OCI-LY7 (cell line): ENCODE measurements at regions not wholly inside any gene's neighbourhood (a gene's known extent, or its start where the extent isn't known, plus 50 kb on each side); places are given as distances from the start of the nearest gene placed in this dataset.

Experiments
- BruUV-seq: library from RNA; stranded (reverse); fragments of 400-500 nt; replicated peaks from 2 replicates; lab custom pipeline; 2021; lab: Mats Ljungman, UMichigan
- CTCF ChIA-PET: fragments of 300-600 bp; sonication (Branson Sonifier 250); formaldehyde crosslinking; loops from one replicate; lab custom pipeline; 2022; ENCODE audit warnings: antibody characterized with exemption; ENCODE audit not compliant: unreplicated experiment; lab: Charles Lee
- POLR2A ChIA-PET: fragments of 300-600 bp; sonication (Branson Sonifier 250); formaldehyde crosslinking; loops from one replicate; lab custom pipeline; 2022; ENCODE audit warnings: antibody characterized with exemption; lab: Charles Lee
- DNase-seq: peaks from one replicate; pipeline ENCODE4 v3.0.0-alpha.2; 2015; ENCODE audit warnings: low spot score
- H2AFZ ChIP-seq: fragments of 200-600 bp; sonication (generic), shearing (Covaris generic); 2 replicates; pipeline ENCODE4 v1.6.1; 2014; ENCODE audit warnings: mild to moderate bottlenecking, antibody characterized with exemption, low read length, moderate library complexity
- H3K27ac ChIP-seq: fragments of 200-600 bp; sonication (generic); 2 replicates; pipeline ENCODE4 v1.5.1; 2014; ENCODE audit warnings: mixed run types, low read depth, mild to moderate bottlenecking, moderate library complexity, low read length, inconsistent platforms; ENCODE audit not compliant: poor library complexity, severe bottlenecking
- H3K36me3 ChIP-seq: fragments of 200-600 bp; sonication (generic); 2 replicates; pipeline ENCODE4 v1.6.1; 2014; ENCODE audit warnings: mild to moderate bottlenecking, antibody characterized with exemption, low read length, moderate library complexity, mixed read lengths; ENCODE audit not compliant: insufficient read depth
- H3K4me1 ChIP-seq: fragments of 200-600 bp; sonication (generic); 2 replicates; pipeline ENCODE4 v1.5.1; 2014; ENCODE audit warnings: mild to moderate bottlenecking, low read length; ENCODE audit not compliant: insufficient read depth, poor library complexity, severe bottlenecking
- H3K4me2 ChIP-seq: fragments of 200-600 bp; sonication (generic); 2 replicates; pipeline ENCODE4 v1.6.1; 2014; ENCODE audit warnings: mild to moderate bottlenecking, low read length
- H3K4me3 ChIP-seq: fragments of 200-600 bp; sonication (generic); 2 replicates; pipeline ENCODE4 v1.5.1; 2014; ENCODE audit warnings: mild to moderate bottlenecking, low read depth, low read length; ENCODE audit not compliant: poor library complexity, severe bottlenecking
- H3K79me2 ChIP-seq: fragments of 200-600 bp; sonication (generic); 2 replicates; pipeline ENCODE4 v1.6.1; 2016; ENCODE audit warnings: low read depth, mild to moderate bottlenecking, low read length, moderate library complexity, mixed read lengths; ENCODE audit not compliant: insufficient read depth
- H3K9me2 ChIP-seq: fragments of 200-600 bp; sonication (generic); 2 replicates; pipeline ENCODE4 v1.6.1; 2016; ENCODE audit warnings: mild to moderate bottlenecking, low read length, mixed read lengths; ENCODE audit not compliant: insufficient read depth
- H3K9me3 ChIP-seq: fragments of 200-600 bp; sonication (generic); 2 replicates; pipeline ENCODE4 v1.6.1; 2014; ENCODE audit warnings: mild to moderate bottlenecking, mixed run types, low read length, mixed read lengths
- H4K20me1 ChIP-seq: fragments of 200-600 bp; sonication (generic); 2 replicates; pipeline ENCODE4 v1.6.1; 2014; ENCODE audit warnings: mild to moderate bottlenecking, antibody characterized with exemption, low read length, moderate library complexity, mixed read lengths; ENCODE audit not compliant: insufficient read depth
- CTCF ChIP-seq: fragments of 200-600 bp; sonication (generic); conservative IDR thresholded peaks from 2 replicates; pipeline ENCODE4 v1.5.1; 2014; ENCODE audit warnings: mild to moderate bottlenecking, antibody characterized with exemption, low read length, moderate library complexity, mixed read lengths
- EZH2phosphoT487 ChIP-seq: fragments of 200-600 bp; sonication (generic); IDR thresholded peaks from 2 replicates; pipeline ENCODE4 v1.6.1; 2018; ENCODE audit warnings: low read depth, borderline replicate concordance, mild to moderate bottlenecking, mixed run types, antibody characterized with exemption, low read length, moderate library complexity, mixed read lengths
- intact Hi-C: fragments of 100-400 bp; cut with micrococcal nuclease; formaldehyde crosslinking; loops from one replicate; pipeline ENCODE4 v1.10.0; 2022; ENCODE audit not compliant: unreplicated experiment

- H3K4me3 ChIP-seq: no peak overlapping the region
- H3K27ac ChIP-seq: no peak overlapping the region
- no peaks in the 10 kb centered on the region for H3K9me3 ChIP-seq
- BruUV-seq: no TSS peak
- ChIA-PET CTCF (no interaction called here), POLR2A (no interaction called here)
- H3K4me1 ChIP-seq: no peaks in the 10 kb centered on the region
- H3K36me3 ChIP-seq: no peaks in the 10 kb centered on the region
- intact Hi-C loops: no loop called here
- no peak for TF ChIP-seq CTCF
- TF ChIP-seq EZH2phosphoT487: no peak
- no peaks in the 10 kb centered on the region for H3K79me2 ChIP-seq
- no peak overlapping the region for H3K4me2 ChIP-seq
- no peak for DNase-seq
- H4K20me1 ChIP-seq: no peaks in the 10 kb centered on the region
- no peaks in the 10 kb centered on the region for H3K9me2 ChIP-seq
- no peak overlapping the region for H2AFZ ChIP-seq
These were observed 384.7 kb upstream of the FZD8 start for GRCh38 chr10:36026656-36027390.

- BruUV-seq: no TSS peak
- POLR2A ChIA-PET: no interaction called here
These were observed 384.0 kb upstream of the FZD8 start for GRCh38 chr10:36026081-36026480.

More at GRCh38 chr10:36026081-36026480, 384.0 kb upstream of the FZD8 start:
- Histone ChIP-seq H4K20me1 (no peaks in the 10 kb centered on the region), H3K79me2 (no peaks in the 10 kb centered on the region), H3K27ac (no peak overlapping the region), H2AFZ (no peak overlapping the region), H3K4me3 (no peak overlapping the region), H3K36me3 (no peaks in the 10 kb centered on the region), H3K9me2 (no peaks in the 10 kb centered on the region), H3K4me1 (no peaks in the 10 kb centered on the region), H3K4me2 (no peak overlapping the region), H3K9me3 (no peaks in the 10 kb centered on the region)
- TF ChIP-seq EZH2phosphoT487 (no peak), CTCF (no peak)
- intact Hi-C loops: no loop called here
- DNase-seq: no peak
- CTCF ChIA-PET: no interaction called here
